ENCODE measurements at regions not wholly inside any gene's neighbourhood (a gene's known extent, or its start where the extent isn't known, plus 50 kb on each side); places are given as distances from the start of the nearest gene placed in this dataset.

- Histone ChIP-seq H3K27me3 (no peaks in the 10 kb centered on the region), H3K27ac (peak overlapping the region in 2 of 5 donors; percentile 2 to 16), H3K9me3 (no peaks in the 10 kb centered on the region), H3K4me1 (peaks cover 0 to 16% (median 8%) of the 10 kb centered on the region in 4 donors), H3K36me3 (no peaks in the 10 kb centered on the region), H3K4me3 (no peak overlapping the region)
- TF ChIP-seq POLR2AphosphoS5 (IDR thresholded peaks at IDR 0.05) (no peak), POLR2A (IDR thresholded peaks at IDR 0.05) (no peak), CTCF (IDR thresholded peaks at IDR 0.05) (no peak)
- intact Hi-C loops (cut with DNase I; ENCODE audit: low total_unique reads) = loop anchor here (10.0 kb wide), 1 partner anchor 410 kb away; no protein-coding TSS in a partner anchor
- WGBS, 5 donors = 74 to 81% (median 78%) methylated on average over 3 to 4 of the region's 4 CpGs
- DNase-seq = peak in 1 of 2 donors; percentile 11
Observed at GRCh38 chr4:128454881-128455280, 167.3 kb upstream of the PGRMC2 start.

- Histone ChIP-seq H3K9me3 (no peaks in the 10 kb centered on the region), H3K4me3 (no peak overlapping the region), H3K36me3 (no peaks in the 10 kb centered on the region), H3K27me3 (no peaks in the 10 kb centered on the region), H3K4me1 (peaks cover 0 to 16% (median 8%) of the 10 kb centered on the region in 4 donors), H3K27ac (peak overlapping the region in 2 of 5 donors; percentile 2 to 16)
- 11 to 16% (median 12%) methylated on average over 10 of the region's 10 CpGs for WGBS, 5 donors
- DNase-seq = peak; percentile 73 to 93
- intact Hi-C loops (cut with DNase I; ENCODE audit: low total_unique reads) = loop anchor here (10.0 kb wide), 1 partner anchor 410 kb away; no protein-coding TSS in a partner anchor
- TF ChIP-seq CTCF (IDR thresholded peaks at IDR 0.05) (peak in 5 of 7 experiments; percentile 56 to 77 (median 67)), POLR2AphosphoS5 (IDR thresholded peaks at IDR 0.05) (peak; percentile 45 to 86 (median 47)), POLR2A (IDR thresholded peaks at IDR 0.05) (no peak), EP300 (IDR thresholded peaks at IDR 0.05) (no peak)
Observed at GRCh38 chr4:128454281-128454871, 166.8 kb upstream of the PGRMC2 start.

DNA sequence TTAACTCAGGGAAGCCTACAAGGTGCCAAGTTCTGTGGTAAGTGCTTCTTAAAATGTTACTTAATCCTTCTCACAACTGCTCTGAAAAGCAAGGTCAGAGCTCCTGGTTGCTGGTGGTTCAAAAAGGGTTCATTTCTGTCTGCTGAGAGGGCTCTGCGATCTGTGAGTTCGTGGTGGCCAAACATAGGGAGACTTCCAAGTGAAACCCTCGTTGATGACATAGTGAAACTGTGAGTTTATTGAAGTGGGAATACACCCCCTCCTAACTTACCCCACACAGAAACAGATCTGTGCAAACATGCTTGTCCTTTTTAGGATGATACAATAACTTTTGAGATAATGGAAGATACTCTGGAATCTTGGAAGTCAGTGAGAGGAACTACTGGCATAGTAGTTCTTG lies 164.8 kb upstream of the PGRMC2 start:
- 46 to 80% (median 69%) methylated on average over 3 of the region's 3 CpGs for WGBS, 5 donors
- Histone ChIP-seq H3K4me1 (peaks cover 0 to 16% (median 8%) of the 10 kb centered on the region in 4 donors), H3K9me3 (no peaks in the 10 kb centered on the region), H3K36me3 (no peaks in the 10 kb centered on the region), H3K27ac (no peak overlapping the region), H3K4me3 (no peak overlapping the region), H3K27me3 (no peaks in the 10 kb centered on the region)
- intact Hi-C loops (cut with DNase I; ENCODE audit: low total_unique reads) = loop anchor here (10.0 kb wide), 1 partner anchor 412 kb away; no protein-coding TSS in a partner anchor
- TF ChIP-seq POLR2AphosphoS5 (IDR thresholded peaks at IDR 0.05) (no peak), POLR2A (IDR thresholded peaks at IDR 0.05) (no peak)
- DNase-seq = no peak

- Histone ChIP-seq H3K4me3 (no peak overlapping the region), H3K27me3 (no peaks in the 10 kb centered on the region), H3K27ac (no peak overlapping the region), H3K36me3 (no peaks in the 10 kb centered on the region), H3K4me1 (peaks cover 0 to 16% (median 8%) of the 10 kb centered on the region in 4 donors), H3K9me3 (no peaks in the 10 kb centered on the region)
- no peak for TF ChIP-seq POLR2A (IDR thresholded peaks at IDR 0.05)
- TF ChIP-seq CTCF (IDR thresholded peaks at IDR 0.05) = no peak
- no peak for TF ChIP-seq POLR2AphosphoS5 (IDR thresholded peaks at IDR 0.05)
- TF ChIP-seq EP300 (IDR thresholded peaks at IDR 0.05) = no peak
- 79 to 90% (median 89%) methylated on average over 6 to 7 of the region's 7 CpGs for WGBS, 5 donors
- intact Hi-C loops (cut with DNase I; ENCODE audit: low total_unique reads) = loop anchor here (10.0 kb wide), 1 partner anchor 413 kb away; no protein-coding TSS in a partner anchor
- no peak for DNase-seq
Observed at GRCh38 chr4:128451270-128451905, 163.8 kb upstream of the PGRMC2 start.
